BJ (cell line): ENCODE measurements at regions not wholly inside any gene's neighbourhood (a gene's known extent, or its start where the extent isn't known, plus 50 kb on each side); places are given as distances from the start of the nearest gene placed in this dataset.

Source experiments
- CTCF ChIA-PET: fragments of 350-600 bp; formaldehyde crosslinking; extraction: SDS; loops from one replicate; lab custom pipeline; 2021; ENCODE audit warnings: antibody characterized with exemption, inconsistent platforms; lab: Yijun Ruan, JAX
- POLR2A ChIA-PET: fragments of 300-600 bp; sonication (Branson Sonifier 250); formaldehyde crosslinking; extraction: SDS; loops from one replicate; lab custom pipeline; 2021; ENCODE audit warnings: antibody characterized with exemption; lab: Charles Lee
- DNase-seq: peaks from one replicate; pipeline ENCODE4 v3.0.0-alpha.2; 2011; ENCODE audit warnings: low read depth
- H3K27me3 ChIP-seq: 2 replicates; pipeline ENCODE4 v1.6.0; 2011; ENCODE audit warnings: low read length; ENCODE audit not compliant: control insufficient read depth, insufficient read depth
- H3K36me3 ChIP-seq: 2 replicates; pipeline ENCODE4 v1.5.1; 2011; ENCODE audit warnings: low read length; ENCODE audit not compliant: control insufficient read depth, insufficient read depth
- H3K4me3 ChIP-seq: 2 replicates; pipeline ENCODE4 v1.5.1; 2011; ENCODE audit warnings: low read depth, mild to moderate bottlenecking, control low read depth, low read length
- TF ChIP-seq, protein P1 (sequence below): IDR thresholded peaks from 2 replicates; pipeline ENCODE4 v1.5.1; 2011; ENCODE audit warnings: low read depth, mild to moderate bottlenecking, control low read depth, inconsistent platforms, low read length, moderate library complexity; ENCODE audit not compliant: insufficient read depth

DNA sequence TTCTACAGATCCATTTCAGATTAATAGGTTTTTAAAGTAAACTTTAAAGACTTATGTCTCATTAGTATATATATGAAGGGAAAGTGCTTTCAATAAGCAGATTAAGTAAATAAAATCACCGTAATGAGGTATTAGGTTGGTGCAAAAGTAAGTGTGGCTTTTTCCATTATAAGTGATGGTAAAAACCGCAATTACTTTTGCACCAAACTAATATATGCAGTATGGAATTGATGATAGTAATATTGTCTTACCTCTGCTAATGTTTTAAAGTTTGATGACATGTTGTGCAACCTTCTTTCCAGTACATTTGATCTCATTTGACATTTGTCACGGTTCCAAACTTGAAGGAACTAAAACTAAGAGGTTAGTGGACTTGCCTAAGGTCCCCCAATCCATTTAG, 1819.3 kb downstream of the PCDH9 start:
- ChIA-PET CTCF (no interaction called here), POLR2A (no interaction called here)
- no peaks in the 10 kb centered on the region for H3K36me3 ChIP-seq
- DNase-seq, result no peak
- TF ChIP-seq, protein P1, sequence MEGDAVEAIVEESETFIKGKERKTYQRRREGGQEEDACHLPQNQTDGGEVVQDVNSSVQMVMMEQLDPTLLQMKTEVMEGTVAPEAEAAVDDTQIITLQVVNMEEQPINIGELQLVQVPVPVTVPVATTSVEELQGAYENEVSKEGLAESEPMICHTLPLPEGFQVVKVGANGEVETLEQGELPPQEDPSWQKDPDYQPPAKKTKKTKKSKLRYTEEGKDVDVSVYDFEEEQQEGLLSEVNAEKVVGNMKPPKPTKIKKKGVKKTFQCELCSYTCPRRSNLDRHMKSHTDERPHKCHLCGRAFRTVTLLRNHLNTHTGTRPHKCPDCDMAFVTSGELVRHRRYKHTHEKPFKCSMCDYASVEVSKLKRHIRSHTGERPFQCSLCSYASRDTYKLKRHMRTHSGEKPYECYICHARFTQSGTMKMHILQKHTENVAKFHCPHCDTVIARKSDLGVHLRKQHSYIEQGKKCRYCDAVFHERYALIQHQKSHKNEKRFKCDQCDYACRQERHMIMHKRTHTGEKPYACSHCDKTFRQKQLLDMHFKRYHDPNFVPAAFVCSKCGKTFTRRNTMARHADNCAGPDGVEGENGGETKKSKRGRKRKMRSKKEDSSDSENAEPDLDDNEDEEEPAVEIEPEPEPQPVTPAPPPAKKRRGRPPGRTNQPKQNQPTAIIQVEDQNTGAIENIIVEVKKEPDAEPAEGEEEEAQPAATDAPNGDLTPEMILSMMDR, result no peak
- H3K27me3 ChIP-seq, result no peaks in the 10 kb centered on the region
- no peak overlapping the region for H3K4me3 ChIP-seq

DNA sequence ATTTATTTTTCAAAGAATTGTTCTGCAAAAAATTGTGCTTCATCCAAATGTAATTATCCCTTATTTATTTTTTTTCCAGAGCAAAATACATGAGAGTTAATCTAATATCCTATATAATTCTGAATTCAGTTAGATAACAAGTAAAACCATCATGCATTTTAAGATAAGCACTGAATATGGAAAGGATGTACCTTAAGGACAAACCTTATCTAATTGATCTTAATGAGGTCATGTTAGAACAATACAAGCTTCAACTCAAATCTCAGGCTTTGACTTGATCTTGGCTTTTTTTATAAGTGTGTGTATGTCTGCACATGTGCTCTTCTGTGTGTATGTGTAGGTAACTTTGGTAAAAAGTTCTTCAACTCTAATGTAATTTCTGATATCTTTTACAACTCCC, 1828.8 kb downstream of the PCDH9 start:
- POLR2A ChIA-PET, result no interaction called here
- H3K36me3 ChIP-seq, result no peaks in the 10 kb centered on the region

DNA sequence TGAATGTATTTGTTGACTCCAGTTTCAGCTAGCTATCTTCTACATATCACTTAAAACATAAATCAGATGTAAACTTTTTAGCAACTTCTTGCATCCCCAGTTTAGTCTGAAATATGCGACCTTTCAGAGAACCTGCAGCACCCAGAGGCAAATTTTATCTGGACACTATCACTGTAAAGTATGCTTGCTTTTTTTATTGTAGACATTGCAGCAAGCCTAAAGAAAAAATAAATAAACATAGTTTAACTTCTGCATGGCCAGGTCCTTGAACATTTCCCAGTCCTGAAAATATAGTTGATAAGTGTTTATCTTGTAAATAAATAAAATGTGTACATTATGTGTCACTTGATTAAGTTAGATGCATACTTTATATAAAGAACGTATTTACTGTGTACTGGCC, 1829.4 kb downstream of the PCDH9 start:
- DNase-seq, result no peak
- ChIA-PET CTCF (no interaction called here), POLR2A (no interaction called here)
- Histone ChIP-seq H3K27me3 (no peaks in the 10 kb centered on the region), H3K4me3 (no peak overlapping the region), H3K36me3 (no peaks in the 10 kb centered on the region)
- TF ChIP-seq, protein P1, result no peak

More for the DNA sequence above, 1828.8 kb downstream of the PCDH9 start:
- CTCF ChIA-PET, result no interaction called here
- no peaks in the 10 kb centered on the region for H3K27me3 ChIP-seq
- no peak for DNase-seq
- TF ChIP-seq, protein P1, result no peak
- no peak overlapping the region for H3K4me3 ChIP-seq

DNA sequence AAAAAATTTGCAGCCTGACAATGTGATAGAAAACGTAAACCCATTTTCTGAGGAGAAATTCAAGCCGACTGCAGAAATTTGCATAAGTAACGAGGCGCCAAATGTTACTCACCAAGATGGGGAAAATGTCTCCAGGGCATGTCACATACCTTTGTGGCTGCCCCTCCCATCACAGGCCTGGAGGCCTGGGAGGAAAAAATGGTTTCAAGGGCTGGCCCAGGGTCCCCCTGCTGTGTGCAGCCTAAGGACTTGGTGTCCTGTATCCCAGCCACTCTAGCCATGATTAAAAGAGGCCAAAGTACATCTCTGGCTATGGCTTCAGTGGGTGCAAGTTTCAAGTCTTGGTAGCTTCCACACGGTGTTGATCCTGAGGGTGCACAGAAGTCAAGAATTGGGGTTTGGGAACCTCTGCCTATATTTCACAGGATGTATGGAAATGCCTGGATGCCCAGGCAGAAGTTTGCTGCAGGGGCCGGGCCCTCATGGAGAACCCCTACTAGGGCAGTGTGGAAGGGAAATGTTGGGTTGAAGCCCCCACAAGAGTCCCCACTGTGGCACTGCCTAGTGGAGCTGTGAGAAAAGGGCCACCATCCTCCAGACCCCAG, 1842.3 kb downstream of the PCDH9 start:
- no peak for DNase-seq
- CTCF ChIA-PET, result no interaction called here
- POLR2A ChIA-PET, result no interaction called here
- Histone ChIP-seq H3K27me3 (no peaks in the 10 kb centered on the region), H3K4me3 (no peak overlapping the region), H3K36me3 (no peaks in the 10 kb centered on the region)
- TF ChIP-seq, protein P1, result no peak

DNA sequence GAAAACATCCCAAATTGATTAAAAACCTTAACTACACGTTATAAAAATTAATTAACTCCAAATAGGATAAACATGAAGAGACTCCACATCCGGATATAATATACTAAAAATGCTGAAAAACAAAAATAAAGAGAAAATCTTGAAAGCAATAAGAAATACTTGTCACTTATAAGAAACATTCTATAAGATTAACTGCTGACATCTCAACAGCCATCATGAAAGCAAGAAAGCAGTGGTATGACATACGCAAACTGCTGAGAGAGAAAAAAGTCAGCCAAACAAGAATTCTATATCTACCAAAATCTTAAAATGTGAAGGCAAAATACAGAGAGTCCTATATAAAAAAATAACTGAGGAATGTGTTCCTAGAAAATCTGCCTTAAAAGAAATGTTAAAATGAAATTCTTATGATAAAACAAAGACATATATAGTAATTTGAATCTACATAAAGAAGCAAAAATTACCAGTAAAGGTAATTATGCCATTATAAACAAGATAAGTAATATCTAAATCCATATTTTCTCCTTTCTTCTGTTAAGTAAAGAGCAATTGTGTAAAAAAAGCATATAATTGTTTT, 1851.1 kb downstream of the PCDH9 start:
- CTCF ChIA-PET, result interaction anchor here (1.1 kb wide), 1 partner anchor 151 kb away, joined by 3 read pairs; no protein-coding TSS in a partner anchor
- no peak overlapping the region for H3K4me3 ChIP-seq
- POLR2A ChIA-PET, result no interaction called here
- TF ChIP-seq, protein P1, result no peak
- DNase-seq, result no peak
- no peaks in the 10 kb centered on the region for H3K36me3 ChIP-seq
- no peaks in the 10 kb centered on the region for H3K27me3 ChIP-seq
